ENCODE measurements at regions not wholly inside any gene's neighbourhood (a gene's known extent, or its start where the extent isn't known, plus 50 kb on each side); places are given as distances from the start of the nearest gene placed in this dataset.

- Histone ChIP-seq H3K4me1 (ENCODE audit: insufficient read depth, low read length) (no peaks in the 10 kb centered on the region), H3K27ac (ENCODE audit: low read depth, low read length) (no peak overlapping the region), H3K27me3 (ENCODE audit: control insufficient read depth in 1 of 2, insufficient read depth in 2 of 2, low read length in 2 of 2) (no peaks in the 10 kb centered on the region), H3K36me3 (ENCODE audit: insufficient read depth, low read length) (no peaks in the 10 kb centered on the region), H3K4me3 (ENCODE audit: low read depth in 1 of 2, low read length in 2 of 2) (no peak overlapping the region), H3K9ac (ENCODE audit: low read length) (no peak overlapping the region), H3K9me3 (ENCODE audit: low read length) (no peaks in the 10 kb centered on the region)
Measured at GRCh38 chr12:58171914-58172313, 230.5 kb downstream of the ATP23 start.

GRCh38 chr12:58172433-58173073 lies 231.2 kb downstream of the ATP23 start:
- Histone ChIP-seq H3K9ac (ENCODE audit: low read length) (no peak overlapping the region), H3K4me1 (ENCODE audit: insufficient read depth, low read length) (no peaks in the 10 kb centered on the region), H3K27me3 (ENCODE audit: control insufficient read depth in 1 of 2, insufficient read depth in 2 of 2, low read length in 2 of 2) (no peaks in the 10 kb centered on the region), H3K9me3 (ENCODE audit: low read length) (no peaks in the 10 kb centered on the region), H3K27ac (ENCODE audit: low read depth, low read length) (no peak overlapping the region), H3K36me3 (ENCODE audit: insufficient read depth, low read length) (no peaks in the 10 kb centered on the region), H3K4me3 (ENCODE audit: low read depth in 1 of 2, low read length in 2 of 2) (no peak overlapping the region)

- Histone ChIP-seq H3K27ac (ENCODE audit: low read depth, low read length) (no peak overlapping the region), H3K9me3 (ENCODE audit: low read length) (no peaks in the 10 kb centered on the region), H3K4me3 (ENCODE audit: low read depth in 1 of 2, low read length in 2 of 2) (no peak overlapping the region), H3K27me3 (ENCODE audit: control insufficient read depth in 1 of 2, insufficient read depth in 2 of 2, low read length in 2 of 2) (no peaks in the 10 kb centered on the region), H3K9ac (ENCODE audit: low read length) (no peak overlapping the region), H3K4me1 (ENCODE audit: insufficient read depth, low read length) (no peaks in the 10 kb centered on the region), H3K36me3 (ENCODE audit: insufficient read depth, low read length) (no peaks in the 10 kb centered on the region)
Measured at GRCh38 chr12:58174316-58174715, 232.9 kb downstream of the ATP23 start.

GRCh38 chr12:58176296-58176869 lies 235.0 kb downstream of the ATP23 start:
- H3K4me1 ChIP-seq (ENCODE audit: insufficient read depth, low read length), result no peaks in the 10 kb centered on the region
- H3K9me3 ChIP-seq (ENCODE audit: low read length), result no peaks in the 10 kb centered on the region
- no peak overlapping the region for H3K9ac ChIP-seq (ENCODE audit: low read length)
- H3K27me3 ChIP-seq (ENCODE audit: control insufficient read depth in 1 of 2, insufficient read depth in 2 of 2, low read length in 2 of 2), result no peaks in the 10 kb centered on the region
- H3K36me3 ChIP-seq (ENCODE audit: insufficient read depth, low read length), result no peaks in the 10 kb centered on the region
- H3K27ac ChIP-seq (ENCODE audit: low read depth, low read length), result no peak overlapping the region
- H3K4me3 ChIP-seq (ENCODE audit: low read depth in 1 of 2, low read length in 2 of 2), result no peak overlapping the region

GRCh38 chr12:58177366-58177765 lies 236.0 kb downstream of the ATP23 start:
- Histone ChIP-seq H3K9me3 (ENCODE audit: low read length) (no peaks in the 10 kb centered on the region), H3K36me3 (ENCODE audit: insufficient read depth, low read length) (no peaks in the 10 kb centered on the region), H3K9ac (ENCODE audit: low read length) (no peak overlapping the region), H3K27ac (ENCODE audit: low read depth, low read length) (no peak overlapping the region), H3K4me3 (ENCODE audit: low read depth in 1 of 2, low read length in 2 of 2) (no peak overlapping the region), H3K4me1 (ENCODE audit: insufficient read depth, low read length) (no peaks in the 10 kb centered on the region), H3K27me3 (ENCODE audit: control insufficient read depth in 1 of 2, insufficient read depth in 2 of 2, low read length in 2 of 2) (no peaks in the 10 kb centered on the region)

GRCh38 chr12:58184212-58184611 lies 242.8 kb downstream of the ATP23 start:
- Histone ChIP-seq H3K4me3 (ENCODE audit: low read depth in 1 of 2, low read length in 2 of 2) (no peak overlapping the region), H3K27me3 (ENCODE audit: control insufficient read depth in 1 of 2, insufficient read depth in 2 of 2, low read length in 2 of 2) (no peaks in the 10 kb centered on the region), H3K9ac (ENCODE audit: low read length) (no peak overlapping the region), H3K27ac (ENCODE audit: low read depth, low read length) (no peak overlapping the region), H3K4me1 (ENCODE audit: insufficient read depth, low read length) (no peaks in the 10 kb centered on the region), H3K9me3 (ENCODE audit: low read length) (no peaks in the 10 kb centered on the region), H3K36me3 (ENCODE audit: insufficient read depth, low read length) (no peaks in the 10 kb centered on the region)

- Histone ChIP-seq H3K9me3 (ENCODE audit: low read length) (no peaks in the 10 kb centered on the region), H3K27ac (ENCODE audit: low read depth, low read length) (no peak overlapping the region), H3K27me3 (ENCODE audit: control insufficient read depth in 1 of 2, insufficient read depth in 2 of 2, low read length in 2 of 2) (no peaks in the 10 kb centered on the region), H3K9ac (ENCODE audit: low read length) (no peak overlapping the region), H3K4me1 (ENCODE audit: insufficient read depth, low read length) (no peaks in the 10 kb centered on the region), H3K4me3 (ENCODE audit: low read depth in 1 of 2, low read length in 2 of 2) (no peak overlapping the region), H3K36me3 (ENCODE audit: insufficient read depth, low read length) (no peaks in the 10 kb centered on the region)
Measured at GRCh38 chr12:58186401-58186800, 245.0 kb downstream of the ATP23 start.

- H3K9me3 ChIP-seq (ENCODE audit: low read length), result no peaks in the 10 kb centered on the region
- H3K4me3 ChIP-seq (ENCODE audit: low read depth in 1 of 2, low read length in 2 of 2), result no peak overlapping the region
- H3K36me3 ChIP-seq (ENCODE audit: insufficient read depth, low read length), result no peaks in the 10 kb centered on the region
- H3K4me1 ChIP-seq (ENCODE audit: insufficient read depth, low read length), result no peaks in the 10 kb centered on the region
- H3K9ac ChIP-seq (ENCODE audit: low read length), result no peak overlapping the region
- H3K27ac ChIP-seq (ENCODE audit: low read depth, low read length), result no peak overlapping the region
- H3K27me3 ChIP-seq (ENCODE audit: control insufficient read depth in 1 of 2, insufficient read depth in 2 of 2, low read length in 2 of 2), result no peaks in the 10 kb centered on the region
Measured at GRCh38 chr12:58186914-58187313, 245.5 kb downstream of the ATP23 start.

- no peak overlapping the region for H3K9ac ChIP-seq (ENCODE audit: low read length)
Measured at GRCh38 chr12:58189030-58189429, 247.7 kb downstream of the ATP23 start.

GRCh38 chr12:58189893-58190292 lies 248.5 kb downstream of the ATP23 start:
- H3K9me3 ChIP-seq (ENCODE audit: low read length), result no peaks in the 10 kb centered on the region
- H3K27ac ChIP-seq (ENCODE audit: low read depth, low read length), result no peak overlapping the region
- H3K27me3 ChIP-seq (ENCODE audit: control insufficient read depth in 1 of 2, insufficient read depth in 2 of 2, low read length in 2 of 2), result no peaks in the 10 kb centered on the region
- H3K9ac ChIP-seq (ENCODE audit: low read length), result no peak overlapping the region
- no peaks in the 10 kb centered on the region for H3K4me1 ChIP-seq (ENCODE audit: insufficient read depth, low read length)
- no peaks in the 10 kb centered on the region for H3K36me3 ChIP-seq (ENCODE audit: insufficient read depth, low read length)
- H3K4me3 ChIP-seq (ENCODE audit: low read depth in 1 of 2, low read length in 2 of 2), result no peak overlapping the region

More at GRCh38 chr12:58189030-58189429, 247.7 kb downstream of the ATP23 start:
- Histone ChIP-seq H3K9me3 (ENCODE audit: low read length) (no peaks in the 10 kb centered on the region), H3K4me1 (ENCODE audit: insufficient read depth, low read length) (no peaks in the 10 kb centered on the region), H3K36me3 (ENCODE audit: insufficient read depth, low read length) (no peaks in the 10 kb centered on the region), H3K27me3 (ENCODE audit: control insufficient read depth in 1 of 2, insufficient read depth in 2 of 2, low read length in 2 of 2) (no peaks in the 10 kb centered on the region), H3K27ac (ENCODE audit: low read depth, low read length) (no peak overlapping the region), H3K4me3 (ENCODE audit: low read depth in 1 of 2, low read length in 2 of 2) (no peak overlapping the region)

- Histone ChIP-seq H3K27ac (ENCODE audit: low read depth, low read length) (no peak overlapping the region), H3K27me3 (ENCODE audit: control insufficient read depth in 1 of 2, insufficient read depth in 2 of 2, low read length in 2 of 2) (no peaks in the 10 kb centered on the region), H3K4me1 (ENCODE audit: insufficient read depth, low read length) (no peaks in the 10 kb centered on the region), H3K4me3 (ENCODE audit: low read depth in 1 of 2, low read length in 2 of 2) (no peak overlapping the region), H3K9me3 (ENCODE audit: low read length) (no peaks in the 10 kb centered on the region), H3K9ac (ENCODE audit: low read length) (no peak overlapping the region), H3K36me3 (ENCODE audit: insufficient read depth, low read length) (no peaks in the 10 kb centered on the region)
Measured at GRCh38 chr12:58190618-58191017, 249.3 kb downstream of the ATP23 start.

- Histone ChIP-seq H3K4me3 (ENCODE audit: low read depth in 1 of 2, low read length in 2 of 2) (no peak overlapping the region), H3K4me1 (ENCODE audit: insufficient read depth, low read length) (no peaks in the 10 kb centered on the region), H3K9me3 (ENCODE audit: low read length) (no peaks in the 10 kb centered on the region), H3K9ac (ENCODE audit: low read length) (no peak overlapping the region), H3K27ac (ENCODE audit: low read depth, low read length) (no peak overlapping the region), H3K36me3 (ENCODE audit: insufficient read depth, low read length) (no peaks in the 10 kb centered on the region), H3K27me3 (ENCODE audit: control insufficient read depth in 1 of 2, insufficient read depth in 2 of 2, low read length in 2 of 2) (no peaks in the 10 kb centered on the region)
Measured at GRCh38 chr12:58196971-58197370, 255.6 kb downstream of the ATP23 start.
